DND-41 (cell line): ENCODE measurements at regions not wholly inside any gene's neighbourhood (a gene's known extent, or its start where the extent isn't known, plus 50 kb on each side); places are given as distances from the start of the nearest gene placed in this dataset.

Experiments
- CTCF ChIP-seq: IDR thresholded peaks from 2 replicates; pipeline ENCODE4 v1.5.1; 2012; ENCODE audit warnings: borderline replicate concordance, low read length, moderate library complexity, mild to moderate bottlenecking; ENCODE audit not compliant: poor library complexity, severe bottlenecking; ENCODE audit errors: extremely low read depth
- EZH2 ChIP-seq: IDR thresholded peaks from 3 replicates; pipeline ENCODE4 v1.6.1; 2012; ENCODE audit warnings: borderline replicate concordance, low read depth, mild to moderate bottlenecking, moderate library complexity, low read length, inconsistent platforms; ENCODE audit not compliant: severe bottlenecking

GRCh38 chr1:219790834-219791615 lies 137.3 kb downstream of the SLC30A10 start:
- TF ChIP-seq EZH2 = no peak
- TF ChIP-seq CTCF = no peak
